Mesendoderm (in vitro differentiated cells): ENCODE measurements at regions not wholly inside any gene's neighbourhood (a gene's known extent, or its start where the extent isn't known, plus 50 kb on each side); places are given as distances from the start of the nearest gene placed in this dataset.
"Not testable (repeated sequence)": the region's sequence is repeated elsewhere in the genome, so short reads cannot be mapped to it uniquely, and the experiment has no call there.

Experiments
- DNase-seq: peaks from one replicate; pipeline ENCODE4 v3.0.0; 2013
- H2AK5ac ChIP-seq: 2 replicates; pipeline ENCODE4 v1.6.1; 2013; ENCODE audit warnings: low read length, inconsistent platforms
- H2BK120ac ChIP-seq: 2 replicates; pipeline ENCODE4 v1.6.1; 2013; ENCODE audit warnings: low read depth, mild to moderate bottlenecking, low read length, moderate library complexity, mixed read lengths
- H2BK15ac ChIP-seq: replicated peaks from 2 replicates; pipeline ENCODE4 v1.6.1; 2013; ENCODE audit warnings: low read depth, mild to moderate bottlenecking, moderate library complexity
- H2BK5ac ChIP-seq: 2 replicates; pipeline ENCODE4 v1.6.1; 2013; ENCODE audit warnings: low read length, inconsistent platforms
- H3K18ac ChIP-seq: 2 replicates; pipeline ENCODE4 v1.6.1; 2013; ENCODE audit warnings: mild to moderate bottlenecking, low read length, mixed read lengths
- H3K23ac ChIP-seq: one replicate; pipeline ENCODE4 v1.6.1; 2013; ENCODE audit warnings: low read length
- H3K27ac ChIP-seq: 2 replicates; pipeline ENCODE4 v1.5.1; 2013; ENCODE audit warnings: low read depth, mild to moderate bottlenecking, inconsistent platforms, low read length, moderate library complexity
- H3K27me3 ChIP-seq: 2 replicates; pipeline ENCODE4 v1.6.1; 2013; ENCODE audit warnings: low read length, control low read depth, mild to moderate bottlenecking, inconsistent platforms; ENCODE audit not compliant: insufficient read depth, poor library complexity
- H3K36me3 ChIP-seq: 2 replicates; pipeline ENCODE4 v1.6.1; 2013; ENCODE audit warnings: low read length, inconsistent platforms; ENCODE audit not compliant: control insufficient read depth, insufficient read depth
- H3K4ac ChIP-seq: one replicate; pipeline ENCODE4 v1.6.1; 2013; ENCODE audit warnings: low read depth, mild to moderate bottlenecking, low read length, moderate library complexity
- H3K4me1 ChIP-seq: 2 replicates; pipeline ENCODE4 v1.6.1; 2013; ENCODE audit warnings: low read depth, low read length, inconsistent platforms; ENCODE audit not compliant: control insufficient read depth
- H3K4me2 ChIP-seq: 2 replicates; pipeline ENCODE4 v1.6.1; 2013; ENCODE audit warnings: low read length
- H3K4me3 ChIP-seq: 2 replicates; pipeline ENCODE4 v1.5.1; 2013; ENCODE audit warnings: mild to moderate bottlenecking, low read length
- H3K56ac ChIP-seq: one replicate; pipeline ENCODE4 v1.6.1; 2013; ENCODE audit warnings: low read length
- H3K79me1 ChIP-seq: 2 replicates; pipeline ENCODE4 v1.6.1; 2013; ENCODE audit warnings: low read length, inconsistent platforms
- H3K79me2 ChIP-seq: 2 replicates; pipeline ENCODE4 v1.6.1; 2013; ENCODE audit warnings: mild to moderate bottlenecking, low read length; ENCODE audit not compliant: control insufficient read depth, insufficient read depth
- H3K9ac ChIP-seq: 2 replicates; pipeline ENCODE4 v1.6.1; 2013; ENCODE audit warnings: low read length, inconsistent platforms
- H4K5ac ChIP-seq: one replicate; pipeline ENCODE4 v1.6.1; 2013; ENCODE audit warnings: low read length
- H4K8ac ChIP-seq: one replicate; pipeline ENCODE4 v1.6.1; 2013; ENCODE audit warnings: low read depth, mild to moderate bottlenecking, control low read depth, low read length, moderate library complexity
- WGBS: extraction: QIAGEN DNeasy Blood & Tissue Kit; methylation state at CpG from one replicate; pipeline ENCODE4 v1.1.7; 2013; ENCODE audit warnings: low lambda C conversion rate, missing lambda C conversion rate; ENCODE audit not compliant: insufficient coverage; ENCODE audit errors: extremely low coverage; 5-methylcytosine and 5-hydroxymethylcytosine counted together

DNA sequence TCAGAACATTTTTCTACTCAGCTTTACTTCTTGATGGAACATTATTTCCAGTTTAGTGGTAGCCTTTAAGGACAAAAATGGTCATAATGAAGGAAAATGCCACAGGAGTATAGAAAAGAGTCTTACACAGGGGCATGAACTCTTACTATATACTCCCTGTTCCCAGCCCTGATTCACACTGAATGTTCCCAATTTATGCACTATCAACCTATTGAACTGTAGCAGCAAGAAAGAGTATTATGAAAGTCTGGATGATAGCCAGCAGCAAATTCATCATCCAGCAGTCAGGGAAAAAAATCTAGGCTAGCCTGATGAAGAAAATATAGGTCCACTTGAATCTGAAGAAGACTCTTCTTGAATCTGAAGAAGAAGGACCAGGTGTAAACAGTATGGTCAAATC, 1170.3 kb upstream of the CHAC2 start:
- Histone ChIP-seq H3K4me1 (no peaks in the 10 kb centered on the region), H2BK5ac (no peak overlapping the region), H4K8ac (no peak overlapping the region), H3K4ac (no peak overlapping the region), H2BK15ac (no peak overlapping the region), H3K56ac (no peak overlapping the region), H3K36me3 (no peaks in the 10 kb centered on the region), H3K4me3 (no peak overlapping the region), H3K79me1 (no peaks in the 10 kb centered on the region), H3K27me3 (no peaks in the 10 kb centered on the region), H3K23ac (no peak overlapping the region), H3K4me2 (no peak overlapping the region), H3K18ac (no peak overlapping the region), H4K5ac (no peak overlapping the region), H3K27ac (no peak overlapping the region), H2BK120ac (no peak overlapping the region), H3K9ac (no peak overlapping the region), H3K79me2 (no peaks in the 10 kb centered on the region), H2AK5ac (no peak overlapping the region)
- DNase-seq, result no peak

DNA sequence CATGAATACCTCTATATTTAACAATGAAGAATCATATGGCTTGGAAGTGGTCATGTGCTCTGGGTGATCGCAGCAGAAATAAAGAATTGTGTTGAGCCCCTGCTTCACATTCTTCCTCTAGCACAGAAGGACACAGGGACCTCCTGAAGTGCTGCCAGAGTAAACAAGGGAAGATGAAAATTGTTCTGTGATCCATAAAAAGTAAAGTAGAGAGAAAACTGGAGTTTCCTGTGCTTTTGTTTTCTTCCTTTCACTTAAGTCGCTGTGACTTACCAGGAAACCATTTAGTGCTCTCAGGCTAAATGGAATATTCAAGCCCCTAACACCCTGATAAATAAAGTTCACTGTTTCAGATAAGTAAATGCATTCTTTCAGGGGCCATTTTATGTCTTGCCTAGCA, 1173.6 kb upstream of the CHAC2 start:
- H2BK120ac ChIP-seq, result no peak overlapping the region
- no peak overlapping the region for H3K4ac ChIP-seq
- H2BK15ac ChIP-seq, result peak overlapping the region; percentile 45
- H3K27ac ChIP-seq, result no peak overlapping the region
- H3K27me3 ChIP-seq, result no peaks in the 10 kb centered on the region
- no peak overlapping the region for H3K4me2 ChIP-seq
- no peaks in the 10 kb centered on the region for H3K36me3 ChIP-seq
- no CpG with 5 or more reads among the region's 2 CpGs for WGBS
- no peak overlapping the region for H3K18ac ChIP-seq
- H3K9ac ChIP-seq, result no peak overlapping the region
- no peak overlapping the region for H2AK5ac ChIP-seq
- H3K79me1 ChIP-seq, result no peaks in the 10 kb centered on the region
- no peaks in the 10 kb centered on the region for H3K79me2 ChIP-seq
- no peak overlapping the region for H3K56ac ChIP-seq
- DNase-seq, result peak; percentile 27
- no peak overlapping the region for H3K23ac ChIP-seq
- H4K8ac ChIP-seq, result no peak overlapping the region
- H2BK5ac ChIP-seq, result no peak overlapping the region
- H3K4me1 ChIP-seq, result no peaks in the 10 kb centered on the region
- H4K5ac ChIP-seq, result no peak overlapping the region
- H3K4me3 ChIP-seq, result no peak overlapping the region

DNA sequence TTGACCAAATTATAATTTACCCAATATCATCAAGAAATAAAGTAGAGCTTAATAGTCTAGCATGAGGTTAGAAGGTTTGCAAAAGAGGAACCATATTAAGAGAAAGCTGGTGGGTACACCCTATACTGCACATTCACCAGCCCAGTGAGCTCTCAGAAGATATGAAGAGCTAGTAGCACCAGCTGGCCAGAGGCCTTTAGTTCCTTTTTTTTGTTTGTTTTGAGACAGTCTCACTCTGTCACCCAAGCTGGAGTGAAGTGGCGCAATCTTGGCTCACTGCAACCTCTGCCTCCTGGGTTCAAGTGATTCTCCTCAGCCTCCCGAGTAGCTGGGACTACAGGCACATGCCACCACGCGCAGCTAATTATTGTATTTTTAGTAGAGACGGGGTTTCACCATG, 1183.5 kb upstream of the CHAC2 start:
- not testable (repeated sequence) for H2BK5ac ChIP-seq, H2BK120ac ChIP-seq, H3K9ac ChIP-seq, H3K27me3 ChIP-seq, H4K8ac ChIP-seq, H2BK15ac ChIP-seq, H3K18ac ChIP-seq, H3K4me2 ChIP-seq, H3K36me3 ChIP-seq, H3K23ac ChIP-seq, H3K56ac ChIP-seq, H3K27ac ChIP-seq, H4K5ac ChIP-seq, H3K4me1 ChIP-seq, H3K79me1 ChIP-seq, DNase-seq, H3K4me3 ChIP-seq, H3K4ac ChIP-seq, H2AK5ac ChIP-seq, H3K79me2 ChIP-seq
- no CpG with 5 or more reads among the region's 5 CpGs for WGBS

DNA sequence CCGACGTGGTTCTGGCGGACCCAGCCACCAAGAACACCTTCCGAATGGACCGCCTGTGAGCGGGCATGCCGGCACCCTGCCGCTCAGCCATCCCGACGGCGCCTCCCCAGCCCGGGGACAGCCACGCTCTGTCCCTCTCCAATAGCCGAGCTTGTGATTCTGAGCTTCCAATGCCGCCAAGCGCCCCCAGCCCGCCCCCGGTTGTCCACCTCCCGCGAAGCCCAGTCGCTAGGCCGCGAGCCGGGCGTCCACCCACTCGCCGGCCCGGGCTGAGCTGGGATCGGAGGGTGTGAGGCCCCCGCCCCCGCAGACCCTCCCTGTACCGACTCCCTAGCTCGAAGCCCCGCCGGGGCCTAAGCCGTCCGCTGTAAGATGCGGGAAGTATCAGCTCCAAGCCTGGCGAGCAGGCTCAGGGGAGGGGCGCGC, 1195.1 kb upstream of the CHAC2 start:
- no CpG with 5 or more reads among the region's 41 CpGs for WGBS

DNA sequence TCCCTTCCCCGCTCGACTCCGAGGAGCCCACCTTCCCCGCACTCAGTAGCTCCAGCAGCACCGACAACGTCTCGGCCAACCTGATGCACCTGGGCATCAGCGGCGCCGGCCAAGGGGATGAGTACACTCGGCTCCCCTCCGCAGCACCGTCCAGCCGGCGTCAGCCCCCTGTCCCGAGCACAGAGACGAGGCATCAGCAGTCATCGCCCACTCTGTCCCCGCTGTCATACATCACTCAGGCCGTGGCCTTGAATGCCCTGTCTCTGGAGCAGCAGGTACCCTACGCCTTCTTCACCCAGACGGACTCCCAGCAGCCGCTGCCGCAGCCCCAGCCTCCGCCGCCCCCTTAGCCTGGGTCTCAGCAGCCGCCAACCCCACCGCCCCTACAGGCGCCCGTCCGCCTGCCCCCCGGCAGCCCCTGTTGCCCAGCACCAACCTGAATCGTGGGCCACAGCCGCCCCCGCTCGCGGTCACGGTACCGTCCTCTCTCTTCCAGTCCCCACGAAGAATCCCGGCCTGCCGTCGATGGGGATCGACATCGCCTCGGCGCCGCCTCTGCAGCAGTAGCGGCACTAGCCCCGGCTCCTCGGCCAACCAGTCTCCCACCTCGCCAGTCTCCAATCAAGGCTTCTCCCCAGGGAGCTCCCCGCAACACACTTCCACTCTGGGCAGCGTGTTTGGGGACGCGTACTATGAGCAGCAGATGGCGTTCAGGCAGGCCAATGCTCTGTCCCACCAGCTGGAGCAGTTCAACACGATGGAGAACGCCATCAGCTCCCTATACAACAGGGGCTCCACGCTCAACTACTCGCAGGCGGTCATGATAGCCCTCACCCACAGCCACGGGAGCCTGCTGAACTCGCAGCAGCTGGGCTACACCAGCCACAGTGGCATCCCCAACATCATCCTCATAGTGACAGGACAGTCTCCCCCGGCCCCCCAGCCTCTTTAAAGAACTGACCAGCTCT, 1195.9 kb upstream of the CHAC2 start:
- H2BK5ac ChIP-seq, result no peak overlapping the region
- H3K4me2 ChIP-seq, result no peak overlapping the region
- H2BK15ac ChIP-seq, result no peak overlapping the region
- H3K23ac ChIP-seq, result no peak overlapping the region
- no peaks in the 10 kb centered on the region for H3K79me2 ChIP-seq
- no peak overlapping the region for H3K18ac ChIP-seq
- H3K27ac ChIP-seq, result no peak overlapping the region
- H3K36me3 ChIP-seq, result no peaks in the 10 kb centered on the region
- no peak for DNase-seq
- H2BK120ac ChIP-seq, result no peak overlapping the region
- H2AK5ac ChIP-seq, result no peak overlapping the region
- H3K9ac ChIP-seq, result no peak overlapping the region
- WGBS, result no CpG with 5 or more reads among the region's 65 CpGs
- no peak overlapping the region for H3K4me3 ChIP-seq
- H3K56ac ChIP-seq, result no peak overlapping the region
- H3K4ac ChIP-seq, result no peak overlapping the region
- H4K8ac ChIP-seq, result no peak overlapping the region
- no peaks in the 10 kb centered on the region for H3K79me1 ChIP-seq
- no peaks in the 10 kb centered on the region for H3K4me1 ChIP-seq
- no peak overlapping the region for H4K5ac ChIP-seq
- no peaks in the 10 kb centered on the region for H3K27me3 ChIP-seq

More for the DNA sequence above, 1195.1 kb upstream of the CHAC2 start:
- Histone ChIP-seq H3K56ac (no peak overlapping the region), H2BK120ac (no peak overlapping the region), H3K18ac (no peak overlapping the region), H3K27ac (no peak overlapping the region), H3K79me2 (no peaks in the 10 kb centered on the region), H3K9ac (no peak overlapping the region), H2BK15ac (no peak overlapping the region), H3K79me1 (no peaks in the 10 kb centered on the region), H2BK5ac (no peak overlapping the region), H2AK5ac (no peak overlapping the region), H3K4me3 (no peak overlapping the region), H3K4me1 (no peaks in the 10 kb centered on the region), H3K27me3 (no peaks in the 10 kb centered on the region), H3K23ac (no peak overlapping the region), H3K4ac (no peak overlapping the region), H4K8ac (no peak overlapping the region), H4K5ac (no peak overlapping the region), H3K36me3 (no peaks in the 10 kb centered on the region), H3K4me2 (no peak overlapping the region)
- DNase-seq, result no peak

DNA sequence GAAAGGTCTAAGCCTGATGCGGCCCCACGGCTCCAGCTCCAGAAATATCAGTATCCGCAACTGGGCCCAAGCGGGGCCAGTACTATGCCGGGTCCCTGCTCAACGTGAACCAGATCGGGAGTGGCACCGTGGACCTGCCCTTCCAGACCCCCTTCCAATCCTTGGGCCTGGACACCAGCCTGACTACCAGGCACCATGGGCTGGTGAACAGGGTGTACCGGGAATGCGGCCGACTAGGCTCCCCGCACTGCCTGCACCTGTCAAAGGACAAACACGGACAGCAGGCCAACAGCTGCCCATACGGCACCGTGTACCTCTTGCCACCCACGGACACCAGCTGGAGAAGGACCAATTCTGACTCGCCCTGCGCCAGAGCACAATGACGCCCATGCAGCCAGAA, 1196.9 kb upstream of the CHAC2 start:
- Histone ChIP-seq H4K8ac (no peak overlapping the region), H2BK5ac (no peak overlapping the region), H4K5ac (no peak overlapping the region), H3K36me3 (no peaks in the 10 kb centered on the region), H3K23ac (no peak overlapping the region), H3K4me3 (no peak overlapping the region), H3K18ac (no peak overlapping the region), H3K79me2 (no peaks in the 10 kb centered on the region), H2BK120ac (no peak overlapping the region), H3K4ac (no peak overlapping the region), H3K79me1 (no peaks in the 10 kb centered on the region), H3K4me1 (no peaks in the 10 kb centered on the region), H3K27ac (no peak overlapping the region), H3K4me2 (no peak overlapping the region), H3K56ac (no peak overlapping the region), H3K9ac (no peak overlapping the region), H2BK15ac (no peak overlapping the region), H3K27me3 (no peaks in the 10 kb centered on the region), H2AK5ac (no peak overlapping the region)
- WGBS, result no CpG with 5 or more reads among the region's 19 CpGs
- no peak for DNase-seq
